ENCODE measurements at regions not wholly inside any gene's neighbourhood (a gene's known extent, or its start where the extent isn't known, plus 50 kb on each side); places are given as distances from the start of the nearest gene placed in this dataset.

DNA sequence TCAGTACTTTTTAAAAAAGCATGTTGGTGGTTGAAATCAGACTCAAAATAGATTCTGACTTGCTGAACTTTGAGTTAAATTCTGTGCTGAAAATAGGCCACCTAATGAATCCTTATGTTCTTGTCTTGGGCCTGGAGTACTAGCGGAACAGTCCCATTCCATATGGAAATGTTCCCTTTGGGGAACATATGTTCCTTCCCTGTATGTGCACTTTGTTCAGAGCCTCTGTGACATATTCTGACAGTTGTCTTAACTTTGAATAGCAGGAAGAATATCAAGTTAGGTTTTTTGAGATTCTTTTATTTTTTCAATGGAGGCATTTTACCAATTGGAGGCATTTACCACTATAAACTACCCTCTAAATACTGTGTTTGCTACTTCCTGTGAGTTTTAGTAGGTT is 1667.8 kb downstream of the PLA2G4A start:
- TF ChIP-seq, protein P1, sequence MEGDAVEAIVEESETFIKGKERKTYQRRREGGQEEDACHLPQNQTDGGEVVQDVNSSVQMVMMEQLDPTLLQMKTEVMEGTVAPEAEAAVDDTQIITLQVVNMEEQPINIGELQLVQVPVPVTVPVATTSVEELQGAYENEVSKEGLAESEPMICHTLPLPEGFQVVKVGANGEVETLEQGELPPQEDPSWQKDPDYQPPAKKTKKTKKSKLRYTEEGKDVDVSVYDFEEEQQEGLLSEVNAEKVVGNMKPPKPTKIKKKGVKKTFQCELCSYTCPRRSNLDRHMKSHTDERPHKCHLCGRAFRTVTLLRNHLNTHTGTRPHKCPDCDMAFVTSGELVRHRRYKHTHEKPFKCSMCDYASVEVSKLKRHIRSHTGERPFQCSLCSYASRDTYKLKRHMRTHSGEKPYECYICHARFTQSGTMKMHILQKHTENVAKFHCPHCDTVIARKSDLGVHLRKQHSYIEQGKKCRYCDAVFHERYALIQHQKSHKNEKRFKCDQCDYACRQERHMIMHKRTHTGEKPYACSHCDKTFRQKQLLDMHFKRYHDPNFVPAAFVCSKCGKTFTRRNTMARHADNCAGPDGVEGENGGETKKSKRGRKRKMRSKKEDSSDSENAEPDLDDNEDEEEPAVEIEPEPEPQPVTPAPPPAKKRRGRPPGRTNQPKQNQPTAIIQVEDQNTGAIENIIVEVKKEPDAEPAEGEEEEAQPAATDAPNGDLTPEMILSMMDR (IDR thresholded peaks at IDR 0.05; ENCODE audit: low read length) = no peak
- TF ChIP-seq EZH2 (IDR thresholded peaks at IDR 0.05; ENCODE audit: borderline replicate concordance, low read length) = no peak
